GM21717 (cell line): ENCODE measurements at regions not wholly inside any gene's neighbourhood (a gene's known extent, or its start where the extent isn't known, plus 50 kb on each side); places are given as distances from the start of the nearest gene placed in this dataset.
"Not testable (repeated sequence)": the region's sequence is repeated elsewhere in the genome, so short reads cannot be mapped to it uniquely, and the experiment has no call there.

Experiments
- ATAC-seq: cut with Tn5 transposase; IDR thresholded peaks from one replicate; pipeline ENCODE4 v1.9.1; 2021; ENCODE audit warnings: mild to moderate bottlenecking, moderate library complexity; ENCODE audit not compliant: unreplicated experiment

DNA sequence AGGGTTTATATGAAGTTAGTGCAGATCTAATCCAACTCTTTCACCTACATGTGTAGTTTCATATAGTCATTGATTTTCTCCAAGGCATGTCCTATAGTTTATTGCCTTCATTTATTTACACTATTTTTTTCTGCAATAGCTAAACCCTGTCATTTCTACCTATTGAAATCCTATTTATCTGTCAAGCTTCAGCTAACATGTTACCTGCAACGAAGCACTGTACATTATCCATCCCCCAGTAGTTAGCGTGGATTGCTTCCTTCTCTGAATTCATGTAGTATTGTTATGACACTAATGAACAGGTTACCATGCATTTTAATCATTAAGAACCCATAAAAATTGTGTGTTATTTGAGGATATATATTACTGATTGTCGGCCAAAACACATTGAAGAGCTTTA lies 742.9 kb upstream of the PCDH20 start:
- ATAC-seq = no peak

DNA sequence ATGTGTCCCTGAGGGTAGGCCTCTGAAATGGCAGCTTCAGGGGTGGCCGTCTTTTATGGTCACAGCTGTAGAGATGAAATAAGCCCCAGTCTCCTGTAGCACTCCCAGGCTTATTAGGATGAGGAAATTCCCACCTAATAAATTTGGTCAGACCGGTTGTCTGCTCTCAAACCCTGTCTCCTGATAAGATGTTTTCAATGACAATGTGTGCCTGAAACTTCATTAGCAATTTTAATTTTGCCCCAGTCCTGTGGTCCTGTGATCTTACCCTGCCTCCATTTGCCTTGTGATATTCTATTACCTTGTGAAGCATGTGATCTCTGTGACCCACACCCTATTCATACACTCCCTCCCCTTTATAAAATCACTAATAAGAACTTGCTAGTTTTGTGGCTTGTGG lies 736.1 kb upstream of the PCDH20 start:
- not testable (repeated sequence) for ATAC-seq

DNA sequence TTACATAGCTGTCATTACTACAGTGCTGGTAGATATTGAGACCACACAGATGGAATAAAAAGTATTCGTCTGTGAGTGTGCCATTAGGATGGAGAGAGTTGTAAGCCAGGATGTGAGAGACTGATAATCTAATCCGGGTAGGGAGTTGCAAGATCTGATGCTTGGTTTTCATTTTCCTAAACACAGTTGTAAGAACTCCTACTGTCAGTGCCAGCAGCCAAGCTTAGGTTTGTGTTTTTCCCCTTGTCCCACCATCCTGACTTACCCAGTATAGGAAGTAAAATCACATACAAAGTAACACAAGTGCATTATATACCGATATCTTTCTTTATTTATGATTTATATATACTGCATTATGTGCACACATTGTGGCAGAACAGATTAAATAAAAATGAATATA lies 726.4 kb upstream of the PCDH20 start:
- ATAC-seq = no peak

DNA sequence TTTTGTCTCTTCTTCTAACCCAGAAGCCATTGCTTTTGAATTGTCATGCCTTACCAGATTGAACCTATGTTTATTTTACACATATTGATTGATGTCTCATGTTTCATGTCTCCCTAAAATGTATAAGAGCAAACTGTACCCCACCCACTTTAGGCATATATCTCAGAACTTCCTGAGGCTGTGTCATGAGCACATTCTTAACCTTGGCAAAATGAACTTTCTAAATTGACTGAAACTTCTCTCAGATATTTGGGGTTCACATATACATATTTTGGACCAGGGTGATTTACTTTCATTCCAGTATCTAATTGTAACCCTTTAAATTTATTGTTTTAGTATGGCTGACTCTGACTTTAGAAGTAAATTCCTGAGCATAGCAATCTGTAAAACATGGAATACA lies 723.9 kb upstream of the PCDH20 start:
- no peak for ATAC-seq

DNA sequence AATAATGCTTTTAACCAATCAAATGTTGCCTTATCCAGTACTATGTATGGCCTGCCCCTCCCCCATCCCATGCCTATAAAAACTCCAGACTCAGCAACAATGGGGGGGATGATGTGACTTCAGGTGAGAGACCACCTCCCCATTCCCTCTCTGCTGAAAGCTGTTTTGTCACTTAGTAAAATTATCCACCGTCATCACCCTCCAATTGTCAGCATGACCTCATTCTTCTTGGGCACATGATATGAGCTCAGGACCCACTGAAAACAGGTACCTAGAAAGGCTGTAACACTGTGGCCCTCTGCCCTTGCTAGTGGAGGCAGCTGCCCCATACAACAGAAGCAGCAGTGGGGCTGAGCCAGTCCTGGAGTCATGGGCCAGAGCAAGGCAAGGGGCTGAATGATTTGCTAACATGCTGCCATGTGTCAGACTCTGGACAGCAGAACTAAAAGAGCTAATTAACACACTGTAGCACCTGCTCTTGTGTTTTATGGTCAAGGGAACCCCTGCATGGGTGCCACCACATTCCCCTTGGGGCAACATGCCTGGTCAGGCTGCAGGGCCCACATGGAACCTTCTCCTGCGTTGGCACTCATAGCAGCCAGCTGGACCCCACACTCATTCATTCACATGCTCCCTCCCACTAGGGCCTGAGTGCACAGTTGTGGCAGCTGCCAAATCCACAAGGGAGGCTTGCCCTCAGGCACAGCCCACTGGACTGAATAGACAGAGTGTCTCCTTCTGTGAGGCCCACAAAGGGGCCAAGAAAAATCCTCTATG lies 722.2 kb upstream of the PCDH20 start:
- ATAC-seq = no peak

DNA sequence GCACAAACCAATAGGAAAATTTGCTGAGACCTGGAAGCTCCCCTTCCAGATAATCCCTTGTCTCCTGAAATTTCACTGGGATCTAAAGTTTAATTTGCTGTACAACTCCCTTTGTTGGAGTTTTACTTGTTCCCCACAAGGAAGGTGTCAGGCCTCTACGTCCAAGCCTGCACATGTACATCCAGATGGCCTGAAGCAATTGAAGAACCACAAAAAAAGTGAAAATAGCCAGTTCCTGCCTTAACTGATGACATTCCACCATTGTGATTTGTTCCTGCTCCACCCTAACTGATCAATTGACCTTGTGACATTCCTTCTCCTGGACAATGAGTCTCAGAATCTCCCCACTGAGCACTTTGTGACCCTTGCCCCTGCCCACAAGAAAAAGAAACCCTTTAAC lies 716.0 kb upstream of the PCDH20 start:
- no peak for ATAC-seq

DNA sequence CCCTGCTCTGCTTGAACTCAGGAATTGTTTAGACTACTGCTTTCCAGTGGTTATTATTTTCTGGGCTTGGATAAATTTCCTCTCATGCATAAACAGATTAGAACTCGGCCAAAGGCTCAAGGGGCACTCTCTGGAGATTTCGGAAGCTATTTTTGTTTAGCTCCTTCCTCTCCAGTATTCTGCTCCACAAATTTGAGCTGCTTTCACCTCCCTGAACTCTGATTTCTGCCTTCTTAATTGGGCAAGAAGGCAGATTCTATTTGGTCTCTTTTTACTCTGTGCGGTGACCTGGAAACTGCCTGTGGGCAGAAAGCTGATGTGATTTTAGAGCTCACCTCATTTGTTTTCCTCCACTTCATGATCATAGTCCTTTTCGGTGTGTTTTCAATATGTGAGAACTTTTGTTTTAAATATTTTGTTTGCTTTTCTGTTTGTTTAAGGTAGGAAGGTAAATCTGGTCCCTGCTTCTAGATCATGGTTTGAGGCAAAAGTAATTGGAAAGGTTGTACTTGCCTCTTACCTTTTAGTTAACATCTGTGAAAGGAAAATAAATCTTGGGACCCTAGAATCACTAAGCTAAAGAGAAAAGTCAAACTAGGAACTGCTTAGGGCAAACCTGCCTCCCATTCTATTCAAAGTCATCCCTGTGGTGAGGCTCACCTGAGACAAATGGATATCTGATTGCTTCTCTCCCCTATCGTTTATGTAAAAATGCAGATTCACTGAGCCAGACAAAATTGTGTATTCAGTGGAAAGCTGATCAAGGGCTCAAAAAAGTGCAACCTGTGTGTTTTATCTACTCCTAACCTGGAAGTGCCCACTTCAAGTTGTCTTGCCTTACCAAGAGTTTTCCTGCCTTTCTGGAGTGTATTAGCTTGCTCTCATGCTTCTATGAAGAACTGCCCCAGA lies 714.7 kb upstream of the PCDH20 start:
- ATAC-seq = no peak

DNA sequence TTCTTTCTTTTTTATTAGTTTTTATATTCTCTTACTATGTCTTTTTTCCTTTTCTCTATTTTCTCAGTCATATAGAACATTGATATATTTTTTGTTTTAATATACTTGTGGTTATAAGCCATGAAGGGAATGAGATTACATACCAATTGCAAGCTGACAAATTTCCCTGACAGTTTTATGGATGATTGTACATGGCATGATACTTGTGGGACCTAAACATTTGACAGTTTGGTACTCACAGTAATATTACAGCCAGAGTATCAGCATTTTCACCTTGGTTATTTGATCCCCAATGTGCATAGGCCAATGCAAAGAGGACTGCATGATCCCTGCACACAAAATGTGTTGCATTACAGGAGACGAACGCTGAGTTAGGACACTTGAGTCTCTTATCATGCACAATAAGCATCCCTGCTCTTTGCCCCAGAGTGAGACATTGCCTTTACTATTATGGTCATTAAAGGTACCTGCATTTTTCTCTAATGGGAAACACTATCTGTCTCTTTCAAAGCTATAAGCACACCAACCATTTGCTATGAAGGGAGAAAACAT lies 713.4 kb upstream of the PCDH20 start:
- no peak for ATAC-seq

DNA sequence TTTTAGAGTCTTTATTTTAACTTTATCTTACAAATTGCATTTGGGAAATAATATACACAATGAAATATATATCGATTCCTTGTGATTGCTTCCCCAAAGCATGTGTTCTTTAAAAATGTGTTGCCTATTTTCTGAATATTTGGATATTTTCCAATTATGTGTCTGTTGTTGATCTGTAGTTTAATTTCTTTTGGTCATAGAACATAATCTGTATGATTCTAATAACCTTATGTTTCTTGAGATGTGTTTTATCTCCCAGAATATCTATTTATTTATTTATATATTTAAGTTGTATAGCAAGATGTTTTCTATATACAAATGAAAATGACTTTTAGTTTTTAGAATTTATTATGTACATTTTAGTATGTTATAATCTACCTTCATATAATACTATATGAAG lies 710.8 kb upstream of the PCDH20 start:
- no peak for ATAC-seq

DNA sequence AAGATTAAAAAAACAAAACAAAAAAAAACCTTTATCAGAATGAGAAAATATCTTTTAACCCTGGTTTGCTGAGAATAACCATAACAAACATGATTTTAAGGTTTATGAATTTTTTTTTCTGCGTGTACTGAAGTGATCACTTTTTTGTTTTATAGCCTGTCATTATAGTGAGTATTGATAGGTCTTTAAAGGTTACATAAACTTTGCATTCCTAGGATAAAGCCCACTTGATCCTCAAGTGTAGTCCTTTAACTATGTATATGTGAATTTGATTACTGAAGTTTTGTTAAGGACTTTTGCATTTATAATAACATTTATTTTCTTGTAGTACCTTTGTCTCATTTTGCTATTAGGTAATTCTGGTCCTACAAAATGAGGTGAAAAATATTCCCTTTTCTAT lies 709.8 kb upstream of the PCDH20 start:
- ATAC-seq = no peak

DNA sequence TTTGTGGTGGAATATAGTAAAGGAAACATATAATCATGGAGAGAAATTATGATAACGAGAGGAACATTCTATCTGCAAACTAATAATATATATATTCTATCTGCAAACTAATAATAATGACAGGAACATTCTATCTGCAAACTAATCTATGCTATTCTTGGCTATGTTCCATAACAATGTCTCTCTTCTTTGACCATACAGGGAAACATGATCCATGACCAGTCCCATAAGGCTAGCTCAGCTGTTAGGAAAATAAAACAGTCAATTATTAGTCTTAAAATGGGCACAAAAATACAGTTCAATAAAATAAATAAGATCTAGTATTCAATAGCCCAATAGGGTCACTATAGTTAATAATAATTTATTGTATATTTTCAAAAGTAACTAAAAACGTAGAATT lies 707.8 kb upstream of the PCDH20 start:
- no peak for ATAC-seq

DNA sequence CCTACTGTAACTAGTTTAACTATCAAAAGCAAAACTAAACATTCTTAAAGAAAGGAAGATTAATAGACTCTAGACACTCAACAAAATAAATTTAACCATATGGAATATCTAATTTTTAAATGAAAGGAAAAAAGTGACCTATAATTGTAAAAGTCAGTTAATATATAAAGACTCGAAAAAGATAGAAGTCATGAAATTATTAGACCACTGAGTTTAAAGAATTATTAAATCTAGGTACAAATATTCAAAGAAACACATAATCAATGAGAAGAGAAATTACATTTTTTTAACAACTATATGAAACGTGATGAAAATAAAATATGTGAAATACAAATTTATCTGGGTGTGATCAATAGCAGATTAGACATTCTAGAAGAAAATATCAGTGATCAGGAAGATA lies 706.8 kb upstream of the PCDH20 start:
- ATAC-seq = no peak

DNA sequence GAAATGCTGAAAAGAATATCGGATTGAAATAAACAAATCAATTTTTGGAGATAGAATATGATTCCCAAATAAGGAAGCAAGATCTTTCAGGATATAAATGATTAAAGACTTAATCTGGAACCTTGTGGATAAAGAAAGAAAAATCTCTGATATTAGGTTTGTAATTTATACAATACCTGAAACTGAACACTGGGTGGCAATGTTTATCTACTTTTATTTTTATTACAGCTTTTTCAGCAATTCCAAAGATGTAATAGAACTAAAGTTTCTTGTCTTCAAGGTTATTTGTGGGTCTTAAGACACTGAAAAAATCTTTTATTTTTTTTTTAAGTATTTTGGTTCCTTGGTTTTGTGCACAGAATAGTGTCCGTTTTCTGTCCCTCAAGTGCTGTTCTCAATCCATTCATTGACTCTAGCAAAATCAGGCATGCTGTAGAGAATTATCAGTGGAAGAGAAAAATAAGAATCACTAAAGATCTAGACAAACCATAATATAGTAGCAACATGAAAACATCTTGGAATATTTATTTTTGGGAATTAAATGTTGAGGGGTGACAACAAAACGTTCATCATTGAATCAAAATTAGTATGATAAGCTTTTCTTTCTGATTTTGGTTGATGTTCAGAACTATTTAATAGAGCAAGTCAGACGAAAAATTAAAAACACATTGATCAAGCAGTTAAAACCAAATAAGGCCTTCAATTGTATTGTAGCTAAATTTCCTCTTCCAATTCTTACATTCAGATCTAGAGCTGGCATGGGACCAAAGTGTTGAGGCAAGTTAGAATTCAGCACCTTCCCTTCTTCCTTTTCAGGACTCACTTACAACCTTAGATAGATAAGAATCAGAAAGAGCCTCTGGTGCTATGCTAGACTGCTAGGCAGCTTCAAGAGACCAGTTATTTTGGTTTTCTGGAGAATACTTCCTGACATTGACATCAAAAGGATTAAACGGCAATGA lies 704.4 kb upstream of the PCDH20 start:
- no peak for ATAC-seq

DNA sequence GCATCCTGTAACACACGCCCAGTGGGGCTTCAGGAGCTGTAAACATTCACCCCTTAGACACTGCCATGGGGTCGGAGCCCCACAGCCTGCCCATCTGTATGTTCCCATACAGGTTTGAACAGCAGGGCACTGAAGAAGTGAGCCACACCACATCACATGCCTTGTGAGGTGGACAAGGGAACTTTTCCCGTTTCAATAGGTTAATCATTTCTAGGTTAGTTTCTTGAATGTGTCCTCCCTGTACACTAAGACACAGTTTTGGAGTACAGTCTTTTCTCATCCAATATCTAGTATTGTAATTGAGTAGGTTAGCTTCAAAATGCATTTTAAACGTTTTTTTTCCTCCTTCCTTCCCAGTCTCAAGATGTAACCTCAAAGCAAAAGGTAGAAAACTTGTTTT lies 700.2 kb upstream of the PCDH20 start:
- no peak for ATAC-seq

DNA sequence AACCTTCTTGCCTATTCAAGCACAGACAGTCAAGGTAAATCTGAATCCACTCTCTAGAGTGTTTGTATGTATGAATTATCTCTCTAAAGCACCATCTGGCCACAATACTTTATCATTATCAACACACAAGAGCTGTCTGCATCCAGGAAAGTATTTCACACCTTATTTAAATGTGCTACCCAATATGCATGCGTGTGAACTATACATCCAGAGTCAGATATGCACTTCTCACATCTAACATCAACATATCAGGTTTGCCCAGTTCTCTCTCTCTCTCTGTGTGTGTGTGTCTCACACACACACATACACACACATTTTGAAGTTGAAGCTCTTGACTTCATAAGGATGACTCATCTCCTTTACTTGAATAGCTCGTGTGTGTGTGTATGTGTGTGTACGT lies 697.5 kb upstream of the PCDH20 start:
- no peak for ATAC-seq

DNA sequence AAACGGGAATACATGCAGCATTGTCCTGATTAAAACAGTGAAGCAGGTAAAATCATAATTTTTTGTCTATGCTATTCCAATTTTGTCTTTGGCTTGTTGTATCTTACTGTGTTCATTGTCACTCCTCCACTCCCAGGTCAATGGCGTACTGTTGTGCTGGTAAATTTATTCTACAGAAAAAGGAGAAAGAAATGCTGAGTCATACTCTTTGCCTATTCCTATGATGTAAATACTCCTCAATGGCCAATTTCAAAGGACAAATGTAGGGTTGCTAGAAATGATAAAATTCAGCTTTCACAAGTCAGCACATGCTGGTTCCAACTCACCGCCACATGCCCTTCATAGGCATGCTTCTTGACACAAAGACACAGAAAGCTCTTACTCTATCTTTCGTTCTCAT lies 694.4 kb upstream of the PCDH20 start:
- ATAC-seq = no peak

DNA sequence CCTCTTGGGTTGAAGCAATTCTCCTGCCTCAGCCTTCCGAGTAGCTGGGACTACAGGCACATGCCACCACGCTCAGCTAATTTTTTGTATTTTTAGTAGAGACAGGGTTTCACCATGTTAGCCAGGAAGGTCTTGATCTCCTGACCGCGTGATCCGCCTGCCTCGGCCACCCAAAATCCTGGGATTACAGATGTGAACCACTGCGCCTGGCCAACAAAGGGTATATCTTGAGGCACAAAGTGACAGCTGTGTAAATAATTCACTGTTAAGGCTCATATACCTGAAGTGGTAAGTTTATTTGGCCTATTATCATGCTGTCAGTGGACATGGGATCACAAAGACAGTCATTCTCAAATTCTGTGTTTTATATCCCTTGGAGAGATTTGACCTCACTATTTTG lies 688.5 kb upstream of the PCDH20 start:
- not testable (repeated sequence) for ATAC-seq

DNA sequence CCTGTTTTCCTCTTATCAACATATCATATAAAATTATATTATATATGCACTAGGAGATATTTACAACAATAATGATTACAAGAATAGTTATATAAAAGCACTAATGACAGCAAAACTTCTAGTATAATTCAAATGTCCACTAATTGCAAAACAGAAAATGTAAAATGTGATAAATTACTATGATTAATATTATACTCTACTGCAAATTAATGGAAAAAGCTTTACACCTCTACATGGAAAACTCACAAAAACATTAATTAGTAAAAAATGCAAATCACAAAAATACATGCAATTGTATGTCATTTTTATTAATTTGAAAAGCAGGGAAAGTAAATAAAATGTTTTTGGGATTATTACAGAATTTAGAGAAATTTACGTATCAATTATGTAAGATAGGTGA lies 681.0 kb upstream of the PCDH20 start:
- no peak for ATAC-seq

DNA sequence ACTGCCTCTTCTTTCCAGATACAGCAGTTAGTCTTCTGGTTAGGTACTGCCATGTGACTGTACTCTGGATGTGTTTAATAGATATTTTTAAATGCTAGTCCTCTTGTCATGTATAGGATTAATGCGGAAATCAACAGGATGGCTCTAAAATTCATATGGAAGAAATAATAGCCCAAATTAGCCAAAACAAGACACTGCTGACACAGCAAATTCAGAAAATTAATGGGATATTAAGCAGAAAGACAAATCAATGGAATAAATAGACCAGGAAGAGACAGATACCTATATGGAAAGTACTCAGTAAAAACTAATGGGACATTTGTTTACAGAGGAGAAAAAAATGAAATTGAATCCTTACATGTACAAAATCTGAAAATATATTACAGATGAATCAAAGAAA lies 679.3 kb upstream of the PCDH20 start:
- no peak for ATAC-seq

DNA sequence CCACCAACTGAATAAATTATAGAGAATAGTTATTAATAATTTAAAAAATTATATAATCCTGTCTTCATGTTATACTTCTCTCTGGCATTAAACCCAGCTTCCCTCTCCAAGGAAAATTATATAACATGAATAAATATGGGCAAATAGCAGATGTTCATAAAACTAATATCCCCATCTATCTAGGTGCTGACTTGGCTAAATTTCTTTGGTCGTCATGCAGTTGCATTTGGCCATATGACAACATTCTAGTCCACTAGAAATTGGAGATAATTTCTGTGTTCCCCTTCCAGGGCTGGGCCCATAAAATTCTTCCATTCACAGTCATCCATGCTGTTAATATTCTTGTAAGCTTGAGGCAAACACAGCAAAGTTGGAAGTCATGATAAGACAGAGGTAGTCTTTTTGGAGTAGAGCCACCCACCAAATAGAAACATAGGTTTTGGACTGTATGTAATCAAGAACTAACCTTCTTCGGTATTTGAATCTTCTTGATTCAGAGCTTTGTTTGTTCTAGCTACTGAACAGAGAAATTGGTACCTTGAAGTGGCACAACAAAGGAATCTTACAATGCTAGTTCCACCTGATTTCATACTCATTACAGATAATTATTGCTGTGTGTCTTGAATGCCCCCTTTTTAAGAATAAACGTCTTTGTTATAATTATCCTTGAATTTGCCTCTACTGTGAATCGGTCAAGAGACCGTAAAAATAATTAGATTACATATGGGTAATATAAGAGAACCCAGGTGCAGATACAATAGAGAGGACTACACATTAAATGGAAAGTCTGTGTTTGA lies 678.5 kb upstream of the PCDH20 start:
- ATAC-seq = no peak
